GM10248 (cell line): ENCODE measurements at regions not wholly inside any gene's neighbourhood (a gene's known extent, or its start where the extent isn't known, plus 50 kb on each side); places are given as distances from the start of the nearest gene placed in this dataset.

Experiments used
- CTCF ChIA-PET: fragments of 300-600 bp; sonication (Branson Sonifier 250); formaldehyde crosslinking; extraction: SDS; loops from one replicate; lab custom pipeline; 2021; ENCODE audit warnings: antibody characterized with exemption; lab: Yijun Ruan, JAX
- POLR2A ChIA-PET: fragments of 350-650 bp; sonication (Branson Sonifier 250); formaldehyde crosslinking; extraction: SDS; loops from one replicate; lab custom pipeline; 2020; ENCODE audit warnings: antibody characterized with exemption; lab: Yijun Ruan, JAX
- DNase-seq: peaks from one replicate; pipeline ENCODE4 v3.0.0; 2012; ENCODE audit errors: extremely low spot score
- CTCF ChIP-seq: IDR thresholded peaks from 2 replicates; pipeline ENCODE4 v1.5.1; 2012; ENCODE audit warnings: mild to moderate bottlenecking, low read depth; ENCODE audit errors: extremely low read depth, missing control alignments, control extremely low read depth

- CTCF ChIA-PET: interaction anchor here (1.0 kb wide), 1 partner anchor 16 kb away, joined by 3 read pairs; no protein-coding TSS in a partner anchor
- no peak for TF ChIP-seq CTCF
- no peak for DNase-seq
- POLR2A ChIA-PET: no interaction called here
Observed at GRCh38 chr5:147143215-147143614, 91.6 kb upstream of the STK32A start.

GRCh38 chr5:147145328-147145727 lies 89.5 kb upstream of the STK32A start:
- DNase-seq: no peak
- no peak for TF ChIP-seq CTCF
- ChIA-PET CTCF (interaction anchor here (1.6 kb wide), 1 partner anchor 68 kb away, joined by 4 read pairs; no protein-coding TSS in a partner anchor), POLR2A (no interaction called here)

GRCh38 chr5:147148715-147149114 lies 86.1 kb upstream of the STK32A start:
- ChIA-PET CTCF (interaction anchor here (1.0 to 2.9 kb wide), 3 partner anchors 14 to 40 kb away, joined by 3 to 11 read pairs (median 3); no protein-coding TSS in a partner anchor), POLR2A (no interaction called here)
- TF ChIP-seq CTCF: no peak
- no peak for DNase-seq

DNA sequence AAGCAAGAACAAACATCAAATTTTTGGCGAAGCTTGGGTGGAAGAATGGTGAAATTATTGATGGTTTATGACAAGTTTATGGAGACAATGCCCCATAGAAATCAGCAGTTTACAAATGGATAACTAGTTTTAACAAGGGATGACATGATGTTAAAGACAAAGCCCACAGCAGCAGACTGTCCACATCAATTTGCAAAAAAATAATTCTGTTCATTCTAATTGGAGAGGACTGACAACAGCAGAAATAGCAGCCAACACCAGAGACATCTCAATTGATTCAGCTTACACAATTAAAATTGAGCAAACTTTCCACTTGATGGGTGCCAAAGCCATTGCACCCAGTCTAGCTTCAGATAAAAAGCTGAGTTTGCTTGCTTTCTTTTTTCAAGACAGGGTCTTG lies 82.7 kb upstream of the STK32A start:
- POLR2A ChIA-PET: no interaction called here
- no peak for DNase-seq
- CTCF ChIA-PET: no interaction called here
- no peak for TF ChIP-seq CTCF

- no peak for TF ChIP-seq CTCF
- ChIA-PET POLR2A (no interaction called here), CTCF (interaction anchor here (1.4 kb wide), 1 partner anchor 8 kb away, joined by 4 read pairs; no protein-coding TSS in a partner anchor)
- DNase-seq: no peak
Observed at GRCh38 chr5:147154809-147155208, 80.0 kb upstream of the STK32A start.

DNA sequence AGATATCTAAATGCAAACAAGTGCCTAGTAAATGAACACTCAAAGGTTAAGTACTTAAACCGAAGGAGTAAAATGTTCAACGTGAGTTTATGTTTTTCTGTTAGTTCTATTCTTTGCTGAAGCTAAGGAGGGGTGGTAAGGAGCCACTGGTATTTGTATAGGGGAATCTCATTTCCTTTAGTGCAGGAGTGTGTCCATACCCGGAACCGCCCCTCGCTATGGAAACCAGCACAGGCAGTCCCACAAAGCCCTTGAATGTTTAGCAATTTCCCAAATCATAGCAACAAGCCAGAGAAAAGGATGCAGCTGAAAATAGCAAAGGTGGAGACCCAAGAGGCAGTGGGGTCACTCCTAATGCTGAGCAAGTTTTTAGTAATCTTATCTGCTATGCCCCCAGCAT lies 78.8 kb upstream of the STK32A start:
- ChIA-PET POLR2A (no interaction called here), CTCF (interaction anchor here (0.8 to 1.4 kb wide), 2 partner anchors 9 kb away, joined by 3 read pairs; no protein-coding TSS in a partner anchor)
- DNase-seq: no peak
- no peak for TF ChIP-seq CTCF
